OCI-LY3 (cell line): ENCODE measurements at regions not wholly inside any gene's neighbourhood (a gene's known extent, or its start where the extent isn't known, plus 50 kb on each side); places are given as distances from the start of the nearest gene placed in this dataset.

Experiments used
- H2AFZ ChIP-seq: fragments of 200-600, 300-600 bp; shearing (Covaris generic); 2 replicates; pipeline ENCODE4 v1.6.0; 2014; ENCODE audit warnings: antibody characterized with exemption, low read depth, low read length
- H3K27ac ChIP-seq: fragments of 200-600, 300-600 bp; sonication (generic); 2 replicates; pipeline ENCODE4 v1.5.1; 2014; ENCODE audit warnings: mild to moderate bottlenecking, low read length, moderate library complexity, mixed read lengths
- H3K27me3 ChIP-seq: fragments of 200-600, 300-600 bp; sonication (generic); 2 replicates; pipeline ENCODE4 v1.6.1; 2014; ENCODE audit warnings: low read depth, low read length, mixed read lengths
- H3K36me3 ChIP-seq: fragments of 200-600, 300-600 bp; sonication (generic); replicated peaks from 2 replicates; pipeline ENCODE3; 2014; ENCODE audit warnings: low read depth, low read length, mixed read lengths
- H3K4me1 ChIP-seq: fragments of 300-600, 200-600 bp; sonication (generic); 2 replicates; pipeline ENCODE4 v1.6.1; 2014; ENCODE audit warnings: low read length, mixed read lengths
- H3K4me2 ChIP-seq: fragments of 200-600, 300-600 bp; sonication (generic); 2 replicates; pipeline ENCODE4 v1.6.1; 2014; ENCODE audit warnings: low read length, mixed read lengths
- H3K4me3 ChIP-seq: fragments of 300-600, 200-600 bp; sonication (generic); 2 replicates; pipeline ENCODE4 v1.5.1; 2014; ENCODE audit warnings: antibody characterized with exemption, mild to moderate bottlenecking, low read length, moderate library complexity
- H3K79me2 ChIP-seq: fragments of 300-600, 200-600 bp; shearing (Covaris generic); 2 replicates; pipeline ENCODE4 v1.6.1; 2014; ENCODE audit warnings: mild to moderate bottlenecking, low read length, mixed read lengths
- H3K9ac ChIP-seq: fragments of 300-600, 200-600 bp; shearing (Covaris generic); 2 replicates; pipeline ENCODE4 v1.6.0; 2014; ENCODE audit warnings: mild to moderate bottlenecking, low read length, moderate library complexity
- H3K9me3 ChIP-seq: fragments of 200-600, 300-600 bp; shearing (Covaris generic); 2 replicates; pipeline ENCODE4 v1.6.1; 2014; ENCODE audit warnings: low read length, mixed read lengths; ENCODE audit not compliant: insufficient read depth
- H4K20me1 ChIP-seq: fragments of 200-600, 300-600 bp; sonication (generic); 2 replicates; pipeline ENCODE4 v1.6.1; 2016; ENCODE audit warnings: low read length, mixed read lengths; ENCODE audit not compliant: insufficient read depth
- CTCF ChIP-seq: fragments of 200-600, 300-600 bp; sonication (generic); IDR thresholded peaks from 2 replicates; pipeline ENCODE4 v1.5.1; 2014; ENCODE audit warnings: antibody characterized with exemption, low read length, low read depth
- EZH2phosphoT487 ChIP-seq: fragments of 200-600 bp; shearing (Covaris generic); IDR thresholded peaks from 2 replicates; pipeline ENCODE4 v1.6.1; 2018; ENCODE audit warnings: antibody characterized with exemption, mixed run types, low read depth

- H3K27ac ChIP-seq = no peak overlapping the region
- no peak overlapping the region for H3K4me2 ChIP-seq
- H4K20me1 ChIP-seq = no peaks in the 10 kb centered on the region
- H3K4me1 ChIP-seq = peaks cover 2% of the 10 kb centered on the region; the same call in 1 of the 2 replicates
- no peaks in the 10 kb centered on the region for H3K79me2 ChIP-seq
- H3K4me3 ChIP-seq = no peak overlapping the region
- no peak overlapping the region for H3K9ac ChIP-seq
- no peaks in the 10 kb centered on the region for H3K9me3 ChIP-seq
- H3K27me3 ChIP-seq = no peaks in the 10 kb centered on the region
- no peak overlapping the region for H2AFZ ChIP-seq
- no peaks in the 10 kb centered on the region for H3K36me3 ChIP-seq
- no peak for TF ChIP-seq CTCF
- TF ChIP-seq EZH2phosphoT487 = no peak
These were observed 1596.1 kb upstream of the WWC1 start for GRCh38 chr5:166695326-166695725.

GRCh38 chr5:166708291-166708690 is 1583.2 kb upstream of the WWC1 start:
- H3K9ac ChIP-seq = no peak overlapping the region
- TF ChIP-seq CTCF = no peak
- H3K4me3 ChIP-seq = no peak overlapping the region
- no peaks in the 10 kb centered on the region for H3K9me3 ChIP-seq
- H3K79me2 ChIP-seq = no peaks in the 10 kb centered on the region
- H2AFZ ChIP-seq = no peak overlapping the region
- no peak overlapping the region for H3K4me2 ChIP-seq
- H3K27ac ChIP-seq = no peak overlapping the region
- H3K27me3 ChIP-seq = no peaks in the 10 kb centered on the region
- H4K20me1 ChIP-seq = no peaks in the 10 kb centered on the region
- H3K4me1 ChIP-seq = no peaks in the 10 kb centered on the region
- no peaks in the 10 kb centered on the region for H3K36me3 ChIP-seq

- Histone ChIP-seq H3K27ac (no peak overlapping the region), H3K27me3 (no peaks in the 10 kb centered on the region), H3K9me3 (no peaks in the 10 kb centered on the region), H3K4me3 (no peak overlapping the region), H3K9ac (no peak overlapping the region), H3K36me3 (no peaks in the 10 kb centered on the region), H3K4me1 (no peaks in the 10 kb centered on the region), H3K4me2 (no peak overlapping the region), H2AFZ (no peak overlapping the region), H4K20me1 (no peaks in the 10 kb centered on the region), H3K79me2 (no peaks in the 10 kb centered on the region)
- no peak for TF ChIP-seq EZH2phosphoT487
- no peak for TF ChIP-seq CTCF
These were observed 1581.8 kb upstream of the WWC1 start for GRCh38 chr5:166709691-166710090.

DNA sequence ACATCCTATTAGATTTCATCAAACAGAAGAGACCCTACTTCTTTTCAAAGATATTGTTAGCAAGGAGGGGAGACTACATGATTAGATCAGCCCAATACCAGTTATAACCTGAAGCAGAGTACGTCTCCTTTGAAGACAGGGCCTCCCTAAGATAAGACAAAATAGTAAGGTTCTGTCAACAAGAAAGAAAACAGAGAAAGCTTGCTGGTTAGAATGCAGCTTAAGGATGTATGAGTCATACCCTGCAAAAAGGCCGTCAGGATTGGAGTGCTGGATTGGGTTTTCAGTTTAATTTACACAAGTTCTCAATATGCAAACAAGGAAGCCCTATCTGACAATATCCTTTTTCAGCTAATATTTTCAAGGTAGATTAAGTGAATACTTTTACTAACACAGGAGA is 1581.2 kb upstream of the WWC1 start:
- Histone ChIP-seq H3K27me3 (no peaks in the 10 kb centered on the region), H3K4me1 (no peaks in the 10 kb centered on the region), H2AFZ (no peak overlapping the region), H3K27ac (no peak overlapping the region), H3K36me3 (no peaks in the 10 kb centered on the region), H3K79me2 (no peaks in the 10 kb centered on the region), H3K9me3 (no peaks in the 10 kb centered on the region), H4K20me1 (no peaks in the 10 kb centered on the region), H3K4me2 (no peak overlapping the region), H3K4me3 (no peak overlapping the region), H3K9ac (no peak overlapping the region)
- TF ChIP-seq EZH2phosphoT487 (no peak), CTCF (no peak)
